ENCODE measurements at regions not wholly inside any gene's neighbourhood (a gene's known extent, or its start where the extent isn't known, plus 50 kb on each side); places are given as distances from the start of the nearest gene placed in this dataset.

- H3K36me3 ChIP-seq (replicated peaks in 1 of 2; ENCODE audit: control insufficient read depth in 2 of 2, insufficient read depth in 2 of 2, low read length in 2 of 2): no peaks in the 10 kb centered on the region
- H3K9me3 ChIP-seq (replicated peaks in 1 of 2; ENCODE audit: control insufficient read depth in 2 of 2, insufficient read depth in 1 of 2, low read depth in 1 of 2, low read length in 2 of 2): no peaks in the 10 kb centered on the region
- H2AK5ac ChIP-seq (ENCODE audit: low read depth, low read length): no peak overlapping the region
- no peak for DNase-seq (ENCODE audit: low spot score)
- no peaks in the 10 kb centered on the region for H3K79me1 ChIP-seq (ENCODE audit: low read depth, low read length)
- no peak overlapping the region for H3K18ac ChIP-seq (ENCODE audit: low read length)
- no peak overlapping the region for H3K14ac ChIP-seq (ENCODE audit: low read length)
- H3K23ac ChIP-seq (ENCODE audit: low read depth, low read length, poor library complexity): no peak overlapping the region
- no peak overlapping the region for H3K4ac ChIP-seq (ENCODE audit: low read length)
- no peak overlapping the region for H2BK5ac ChIP-seq (ENCODE audit: low read length)
- H2AFZ ChIP-seq (ENCODE audit: low read length): no peak overlapping the region
- H3K27ac ChIP-seq (replicated peaks; ENCODE audit: low read length): no peak overlapping the region
- no peak overlapping the region for H3K9ac ChIP-seq (ENCODE audit: low read depth, low read length, poor library complexity)
- no peak overlapping the region for H4K91ac ChIP-seq (ENCODE audit: low read depth, low read length, poor library complexity)
- no peak overlapping the region for H3K4me3 ChIP-seq (ENCODE audit: low read length in 2 of 2)
- H3K27me3 ChIP-seq (ENCODE audit: control insufficient read depth in 3 of 3, insufficient read depth in 3 of 3, low read depth in 1 of 3, low read length in 3 of 3): no peaks in the 10 kb centered on the region
- no peak overlapping the region for H2BK120ac ChIP-seq (ENCODE audit: low read depth, low read length)
- no peaks in the 10 kb centered on the region for H3K4me1 ChIP-seq (ENCODE audit: control insufficient read depth in 2 of 2, insufficient read depth in 1 of 2, low read depth in 1 of 2, low read length in 2 of 2)
- H2BK12ac ChIP-seq (ENCODE audit: low read length): no peak overlapping the region
- H4K8ac ChIP-seq (ENCODE audit: low read depth, low read length): no peak overlapping the region
- no peak overlapping the region for H2BK15ac ChIP-seq (ENCODE audit: low read length)
- no peak overlapping the region for H3K4me2 ChIP-seq (ENCODE audit: insufficient read depth, low read length, poor library complexity, severe bottlenecking)
Measured at GRCh38 chrX:121639781-121640180, 592.4 kb downstream of the GLUD2 start.

- Histone ChIP-seq H3K23ac (ENCODE audit: low read depth, low read length, poor library complexity) (no peak overlapping the region), H3K27ac (replicated peaks; ENCODE audit: low read length) (no peak overlapping the region), H3K9ac (ENCODE audit: low read depth, low read length, poor library complexity) (no peak overlapping the region), H2AFZ (ENCODE audit: low read length) (no peak overlapping the region), H3K18ac (ENCODE audit: low read length) (no peak overlapping the region), H2BK120ac (ENCODE audit: low read depth, low read length) (no peak overlapping the region), H2BK15ac (ENCODE audit: low read length) (no peak overlapping the region), H2BK12ac (ENCODE audit: low read length) (no peak overlapping the region), H3K4me3 (ENCODE audit: low read length in 2 of 2) (no peak overlapping the region), H3K9me3 (replicated peaks in 1 of 2; ENCODE audit: control insufficient read depth in 2 of 2, insufficient read depth in 1 of 2, low read depth in 1 of 2, low read length in 2 of 2) (no peaks in the 10 kb centered on the region), H2AK5ac (ENCODE audit: low read depth, low read length) (no peak overlapping the region), H3K4me1 (ENCODE audit: control insufficient read depth in 2 of 2, insufficient read depth in 1 of 2, low read depth in 1 of 2, low read length in 2 of 2) (no peaks in the 10 kb centered on the region), H3K4ac (ENCODE audit: low read length) (no peak overlapping the region), H3K14ac (ENCODE audit: low read length) (no peak overlapping the region), H4K8ac (ENCODE audit: low read depth, low read length) (no peak overlapping the region), H3K27me3 (ENCODE audit: control insufficient read depth in 3 of 3, insufficient read depth in 3 of 3, low read depth in 1 of 3, low read length in 3 of 3) (no peaks in the 10 kb centered on the region), H3K79me1 (ENCODE audit: low read depth, low read length) (no peaks in the 10 kb centered on the region), H4K91ac (ENCODE audit: low read depth, low read length, poor library complexity) (no peak overlapping the region), H3K36me3 (replicated peaks in 1 of 2; ENCODE audit: control insufficient read depth in 2 of 2, insufficient read depth in 2 of 2, low read length in 2 of 2) (no peaks in the 10 kb centered on the region), H2BK5ac (ENCODE audit: low read length) (no peak overlapping the region), H3K4me2 (ENCODE audit: insufficient read depth, low read length, poor library complexity, severe bottlenecking) (no peak overlapping the region)
- no CpG with 5 or more reads among the region's 2 CpGs for WGBS, 2 donors (ENCODE audit: extremely low coverage in 2 of 2, insufficient read length in 2 of 2, insufficient replicate concordance in 1 of 2)
- DNase-seq (ENCODE audit: low spot score): no peak
Measured at GRCh38 chrX:121641560-121641959, 594.1 kb downstream of the GLUD2 start.

GRCh38 chrX:121642415-121642814, 595.0 kb downstream of the GLUD2 start:
- no peak overlapping the region for H2BK5ac ChIP-seq (ENCODE audit: low read length)
- no peak overlapping the region for H3K14ac ChIP-seq (ENCODE audit: low read length)
- H2AFZ ChIP-seq (ENCODE audit: low read length): no peak overlapping the region
- no peaks in the 10 kb centered on the region for H3K27me3 ChIP-seq (ENCODE audit: control insufficient read depth in 3 of 3, insufficient read depth in 3 of 3, low read depth in 1 of 3, low read length in 3 of 3)
- no peak overlapping the region for H3K9ac ChIP-seq (ENCODE audit: low read depth, low read length, poor library complexity)
- H3K4ac ChIP-seq (ENCODE audit: low read length): no peak overlapping the region
- H2AK5ac ChIP-seq (ENCODE audit: low read depth, low read length): no peak overlapping the region
- H3K4me1 ChIP-seq (ENCODE audit: control insufficient read depth in 2 of 2, insufficient read depth in 1 of 2, low read depth in 1 of 2, low read length in 2 of 2): no peaks in the 10 kb centered on the region
- no peaks in the 10 kb centered on the region for H3K9me3 ChIP-seq (replicated peaks in 1 of 2; ENCODE audit: control insufficient read depth in 2 of 2, insufficient read depth in 1 of 2, low read depth in 1 of 2, low read length in 2 of 2)
- no CpG with 5 or more reads among the region's 1 CpG for WGBS, 2 donors (ENCODE audit: extremely low coverage in 2 of 2, insufficient read length in 2 of 2, insufficient replicate concordance in 1 of 2)
- no peak overlapping the region for H4K91ac ChIP-seq (ENCODE audit: low read depth, low read length, poor library complexity)
- H3K4me3 ChIP-seq (ENCODE audit: low read length in 2 of 2): no peak overlapping the region
- no peak overlapping the region for H3K27ac ChIP-seq (replicated peaks; ENCODE audit: low read length)
- H3K79me1 ChIP-seq (ENCODE audit: low read depth, low read length): no peaks in the 10 kb centered on the region
- H3K36me3 ChIP-seq (replicated peaks in 1 of 2; ENCODE audit: control insufficient read depth in 2 of 2, insufficient read depth in 2 of 2, low read length in 2 of 2): no peaks in the 10 kb centered on the region
- H2BK120ac ChIP-seq (ENCODE audit: low read depth, low read length): no peak overlapping the region
- H4K8ac ChIP-seq (ENCODE audit: low read depth, low read length): no peak overlapping the region
- no peak overlapping the region for H3K4me2 ChIP-seq (ENCODE audit: insufficient read depth, low read length, poor library complexity, severe bottlenecking)
- no peak overlapping the region for H2BK15ac ChIP-seq (ENCODE audit: low read length)
- DNase-seq (ENCODE audit: low spot score): no peak
- no peak overlapping the region for H3K18ac ChIP-seq (ENCODE audit: low read length)
- H3K23ac ChIP-seq (ENCODE audit: low read depth, low read length, poor library complexity): no peak overlapping the region
- no peak overlapping the region for H2BK12ac ChIP-seq (ENCODE audit: low read length)

DNA sequence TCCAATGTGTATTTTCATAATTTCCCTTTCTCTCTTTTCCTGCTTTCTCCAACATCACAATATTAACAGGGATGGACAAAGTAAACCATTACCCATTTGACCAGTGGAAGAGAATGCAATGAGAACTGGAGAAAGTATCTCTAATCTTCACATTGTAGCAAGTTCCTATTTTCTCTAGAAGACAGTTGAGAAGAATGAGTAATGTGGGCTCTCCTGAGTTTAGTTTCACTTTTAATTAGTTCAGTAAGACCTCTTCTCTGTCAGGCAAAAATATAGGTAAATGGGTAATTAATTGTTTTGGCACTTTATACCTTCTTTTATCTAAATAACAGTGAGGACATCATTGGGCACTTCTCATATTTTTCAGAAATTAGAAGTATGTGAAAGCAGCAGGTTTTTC, 602.0 kb downstream of the GLUD2 start:
- Histone ChIP-seq H3K14ac (ENCODE audit: low read length) (no peak overlapping the region), H2BK5ac (ENCODE audit: low read length) (no peak overlapping the region), H2AFZ (ENCODE audit: low read length) (no peak overlapping the region), H3K27me3 (ENCODE audit: control insufficient read depth in 3 of 3, insufficient read depth in 3 of 3, low read depth in 1 of 3, low read length in 3 of 3) (no peaks in the 10 kb centered on the region), H2BK120ac (ENCODE audit: low read depth, low read length) (no peak overlapping the region), H3K4me3 (ENCODE audit: low read length in 2 of 2) (no peak overlapping the region), H4K91ac (ENCODE audit: low read depth, low read length, poor library complexity) (no peak overlapping the region), H2BK15ac (ENCODE audit: low read length) (no peak overlapping the region), H2BK12ac (ENCODE audit: low read length) (no peak overlapping the region), H3K27ac (replicated peaks; ENCODE audit: low read length) (no peak overlapping the region), H3K36me3 (replicated peaks in 1 of 2; ENCODE audit: control insufficient read depth in 2 of 2, insufficient read depth in 2 of 2, low read length in 2 of 2) (no peaks in the 10 kb centered on the region), H3K18ac (ENCODE audit: low read length) (no peak overlapping the region), H3K4ac (ENCODE audit: low read length) (no peak overlapping the region), H3K79me1 (ENCODE audit: low read depth, low read length) (no peaks in the 10 kb centered on the region), H3K23ac (ENCODE audit: low read depth, low read length, poor library complexity) (no peak overlapping the region), H3K9ac (ENCODE audit: low read depth, low read length, poor library complexity) (no peak overlapping the region), H4K8ac (ENCODE audit: low read depth, low read length) (no peak overlapping the region), H3K9me3 (replicated peaks in 1 of 2; ENCODE audit: control insufficient read depth in 2 of 2, insufficient read depth in 1 of 2, low read depth in 1 of 2, low read length in 2 of 2) (no peaks in the 10 kb centered on the region), H3K4me1 (ENCODE audit: control insufficient read depth in 2 of 2, insufficient read depth in 1 of 2, low read depth in 1 of 2, low read length in 2 of 2) (no peaks in the 10 kb centered on the region), H3K4me2 (ENCODE audit: insufficient read depth, low read length, poor library complexity, severe bottlenecking) (no peak overlapping the region), H2AK5ac (ENCODE audit: low read depth, low read length) (no peak overlapping the region)
- DNase-seq (ENCODE audit: low spot score): no peak
